ENCODE measurements at regions not wholly inside any gene's neighbourhood (a gene's known extent, or its start where the extent isn't known, plus 50 kb on each side); places are given as distances from the start of the nearest gene placed in this dataset.

DNA sequence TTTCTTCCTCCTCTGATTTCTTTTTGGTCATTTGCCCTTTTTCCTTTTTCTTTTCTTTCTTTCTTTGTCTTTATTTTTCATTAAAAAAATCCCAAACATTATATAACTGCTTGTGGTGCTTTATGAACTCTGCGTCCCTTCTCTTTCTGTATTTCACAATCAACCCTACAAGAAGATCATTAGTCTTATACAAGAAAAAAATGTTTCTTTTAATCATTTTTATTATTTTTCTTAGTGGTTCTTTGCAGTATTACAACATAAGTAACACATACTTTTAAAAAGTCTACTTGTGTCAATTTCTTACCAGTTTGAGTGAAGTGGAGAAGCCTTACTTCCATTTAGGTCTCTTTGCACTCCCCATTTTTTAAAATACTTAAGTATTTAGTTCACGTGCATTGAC is 212.7 kb upstream of the SMC2 start:
- H3K36me3 ChIP-seq (replicated peaks in 1 of 2) = no peaks in the 10 kb centered on the region
- intact Hi-C loops (cut with DNase I) = no loop called here
- 78 to 83% (median 82%) methylated on average over 2 of the region's 2 CpGs for WGBS, 4 donors
- H3K4me1 ChIP-seq (replicated peaks in 1 of 2) = no peaks in the 10 kb centered on the region
- H3K27ac ChIP-seq = no peak overlapping the region
- H3K27me3 ChIP-seq = no peaks in the 10 kb centered on the region
- no peaks in the 10 kb centered on the region for H3K9me3 ChIP-seq (replicated peaks in 1 of 3)
- no peak for TF ChIP-seq POLR2A (IDR thresholded peaks at IDR 0.05)
- no peak overlapping the region for H3K4me3 ChIP-seq
- no peak for DNase-seq

DNA sequence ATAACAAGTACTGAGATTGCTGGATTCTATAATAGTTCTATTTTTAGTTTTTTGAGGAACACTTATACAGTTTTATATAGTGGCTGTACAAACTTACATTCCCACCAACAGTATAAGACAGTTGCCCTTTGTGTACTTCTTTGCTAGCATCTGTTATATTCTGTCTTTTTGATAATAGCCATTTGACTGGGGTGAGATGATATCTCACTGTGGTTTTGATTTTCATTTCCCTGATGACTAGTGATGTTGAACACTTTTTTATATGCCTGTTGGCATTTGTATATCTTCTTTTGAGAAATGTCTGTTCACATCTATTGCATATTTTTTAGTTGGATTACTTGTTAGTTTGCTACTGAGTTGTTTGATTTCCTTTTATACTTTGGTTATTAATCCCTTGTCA is 204.1 kb upstream of the SMC2 start:
- DNase-seq = no peak
- no peaks in the 10 kb centered on the region for H3K9me3 ChIP-seq (replicated peaks in 1 of 3)
- no peak overlapping the region for H3K4me3 ChIP-seq
- intact Hi-C loops (cut with DNase I) = no loop called here
- no peaks in the 10 kb centered on the region for H3K36me3 ChIP-seq (replicated peaks in 1 of 2)
- H3K27me3 ChIP-seq = no peaks in the 10 kb centered on the region
- H3K4me1 ChIP-seq (replicated peaks in 1 of 2) = no peaks in the 10 kb centered on the region
- TF ChIP-seq POLR2A (IDR thresholded peaks at IDR 0.05) = no peak
- TF ChIP-seq, protein P1, sequence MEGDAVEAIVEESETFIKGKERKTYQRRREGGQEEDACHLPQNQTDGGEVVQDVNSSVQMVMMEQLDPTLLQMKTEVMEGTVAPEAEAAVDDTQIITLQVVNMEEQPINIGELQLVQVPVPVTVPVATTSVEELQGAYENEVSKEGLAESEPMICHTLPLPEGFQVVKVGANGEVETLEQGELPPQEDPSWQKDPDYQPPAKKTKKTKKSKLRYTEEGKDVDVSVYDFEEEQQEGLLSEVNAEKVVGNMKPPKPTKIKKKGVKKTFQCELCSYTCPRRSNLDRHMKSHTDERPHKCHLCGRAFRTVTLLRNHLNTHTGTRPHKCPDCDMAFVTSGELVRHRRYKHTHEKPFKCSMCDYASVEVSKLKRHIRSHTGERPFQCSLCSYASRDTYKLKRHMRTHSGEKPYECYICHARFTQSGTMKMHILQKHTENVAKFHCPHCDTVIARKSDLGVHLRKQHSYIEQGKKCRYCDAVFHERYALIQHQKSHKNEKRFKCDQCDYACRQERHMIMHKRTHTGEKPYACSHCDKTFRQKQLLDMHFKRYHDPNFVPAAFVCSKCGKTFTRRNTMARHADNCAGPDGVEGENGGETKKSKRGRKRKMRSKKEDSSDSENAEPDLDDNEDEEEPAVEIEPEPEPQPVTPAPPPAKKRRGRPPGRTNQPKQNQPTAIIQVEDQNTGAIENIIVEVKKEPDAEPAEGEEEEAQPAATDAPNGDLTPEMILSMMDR (IDR thresholded peaks at IDR 0.05) = no peak
- H3K27ac ChIP-seq = no peak overlapping the region

DNA sequence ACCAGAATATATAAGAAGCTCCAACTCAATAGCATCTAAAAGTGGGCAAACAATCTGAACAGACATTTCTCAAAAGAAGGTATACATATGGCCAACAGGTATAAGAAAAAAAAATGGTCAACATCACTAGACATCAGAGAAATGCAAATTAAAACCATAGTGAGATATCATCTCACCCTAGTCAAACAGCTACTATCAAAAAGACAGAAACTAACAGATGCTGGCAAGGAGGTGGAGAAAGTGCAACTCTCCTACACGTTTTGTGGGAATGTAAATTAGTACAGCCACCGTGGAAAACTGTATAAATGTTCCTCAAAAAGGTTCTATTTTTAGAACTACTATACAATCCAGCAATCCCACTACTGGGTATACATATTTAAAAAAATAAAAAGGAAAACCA is 199.9 kb upstream of the SMC2 start:
- Histone ChIP-seq H3K9me3 (replicated peaks in 1 of 3) (no peaks in the 10 kb centered on the region), H3K4me1 (replicated peaks in 1 of 2) (no peaks in the 10 kb centered on the region), H3K36me3 (replicated peaks in 1 of 2) (no peaks in the 10 kb centered on the region), H3K27me3 (no peaks in the 10 kb centered on the region), H3K4me3 (no peak overlapping the region), H3K27ac (no peak overlapping the region)
- no peak for DNase-seq
- WGBS, 4 donors = 45 to 58% (median 52%) methylated on average over 2 of the region's 2 CpGs
- intact Hi-C loops (cut with DNase I) = no loop called here
- TF ChIP-seq, protein P1 (IDR thresholded peaks at IDR 0.05) = no peak
- TF ChIP-seq POLR2A (IDR thresholded peaks at IDR 0.05) = no peak

DNA sequence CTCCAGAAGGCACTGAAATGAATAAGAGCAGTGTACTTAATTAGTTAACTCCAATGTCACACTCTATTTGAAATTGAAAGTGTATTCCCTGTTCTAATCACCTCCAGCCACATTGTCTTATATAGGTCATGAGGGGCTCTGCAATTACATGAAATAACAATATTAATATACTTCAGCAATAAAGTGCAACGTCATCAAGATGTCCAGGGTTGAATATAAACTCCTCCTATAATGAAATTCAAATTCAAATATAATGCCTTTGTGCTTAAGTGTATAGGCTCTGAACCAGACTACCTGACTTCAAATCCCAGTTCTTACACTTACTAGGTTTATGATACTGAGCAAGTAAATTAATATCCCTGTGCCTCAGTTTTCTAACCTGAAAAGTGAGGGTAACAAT is 195.6 kb upstream of the SMC2 start:
- Histone ChIP-seq H3K27me3 (no peaks in the 10 kb centered on the region), H3K27ac (no peak overlapping the region), H3K36me3 (replicated peaks in 1 of 2) (no peaks in the 10 kb centered on the region), H3K4me1 (replicated peaks in 1 of 2) (no peaks in the 10 kb centered on the region), H3K9me3 (replicated peaks in 1 of 3) (no peaks in the 10 kb centered on the region), H3K4me3 (no peak overlapping the region)
- WGBS, 4 donors = 26 to 47% (median 32%) methylated on average over 1 of the region's 1 CpG
- intact Hi-C loops (cut with DNase I) = no loop called here
- no peak for DNase-seq
- no peak for TF ChIP-seq POLR2A (IDR thresholded peaks at IDR 0.05)
- TF ChIP-seq, protein P1 (IDR thresholded peaks at IDR 0.05) = no peak

DNA sequence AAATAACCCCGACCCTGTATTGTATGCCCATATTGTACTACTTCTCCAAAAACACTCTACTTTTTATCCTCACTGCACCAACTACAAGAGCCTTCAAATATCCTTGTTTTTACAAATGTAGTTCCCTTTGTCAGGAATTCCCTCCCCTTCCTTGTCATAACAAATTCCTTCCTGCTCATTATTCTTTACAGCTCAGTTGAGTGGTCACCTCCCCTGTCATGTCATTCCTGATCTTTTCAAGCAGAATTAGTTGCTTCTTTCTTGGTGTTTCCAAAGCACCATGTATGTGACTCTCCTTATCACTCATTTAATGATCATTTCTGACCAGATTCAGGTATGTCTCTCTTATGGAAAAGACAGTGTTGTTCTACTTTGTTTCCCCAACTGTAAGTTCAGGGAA is 194.2 kb upstream of the SMC2 start:
- no peak for TF ChIP-seq POLR2A (IDR thresholded peaks at IDR 0.05)
- TF ChIP-seq, protein P1 (IDR thresholded peaks at IDR 0.05) = no peak
- H3K27ac ChIP-seq = no peak overlapping the region
- no peaks in the 10 kb centered on the region for H3K9me3 ChIP-seq (replicated peaks in 1 of 3)
- DNase-seq = no peak
- H3K4me1 ChIP-seq (replicated peaks in 1 of 2) = no peaks in the 10 kb centered on the region
- no peaks in the 10 kb centered on the region for H3K27me3 ChIP-seq
- WGBS, 4 donors = 27 to 52% (median 34%) methylated on average over 1 of the region's 1 CpG
- H3K36me3 ChIP-seq (replicated peaks in 1 of 2) = no peaks in the 10 kb centered on the region
- intact Hi-C loops (cut with DNase I) = no loop called here
- no peak overlapping the region for H3K4me3 ChIP-seq

Measured in adrenal gland (tissue), 9 donors.